Right renal pelvis (tissue), 4 donors: ENCODE measurements at regions not wholly inside any gene's neighbourhood (a gene's known extent, or its start where the extent isn't known, plus 50 kb on each side); places are given as distances from the start of the nearest gene placed in this dataset.

Experiments
- DNase-seq, 4 donors: peaks; one replicate each; pipeline ENCODE4 v3.0.0-alpha.2; 2013; ENCODE audit warnings: low read depth in 4 of 4, low spot score in 3 of 4, missing footprints in 1 of 4

GRCh38 chr1:56169856-56170255 is 409.5 kb downstream of the PLPP3 start:
- DNase-seq: no peak

GRCh38 chr1:56168176-56168575 is 411.2 kb downstream of the PLPP3 start:
- DNase-seq: no peak

- DNase-seq: no peak
Observed at GRCh38 chr1:56167596-56167995, 411.8 kb downstream of the PLPP3 start.

GRCh38 chr1:56160773-56161315 is 418.5 kb downstream of the PLPP3 start:
- no peak for DNase-seq

GRCh38 chr1:56156971-56157876 is 422.1 kb downstream of the PLPP3 start:
- no peak for DNase-seq

GRCh38 chr1:56153276-56153675 is 426.1 kb downstream of the PLPP3 start:
- no peak for DNase-seq

- DNase-seq: no peak
Observed at GRCh38 chr1:56152635-56153034, 426.7 kb downstream of the PLPP3 start.

- DNase-seq: no peak
Observed at GRCh38 chr1:56151402-56151801, 428.0 kb downstream of the PLPP3 start.

- DNase-seq: no peak
Observed at GRCh38 chr1:56150441-56151215, 428.7 kb downstream of the PLPP3 start.

GRCh38 chr1:56149761-56150160 is 429.6 kb downstream of the PLPP3 start:
- no peak for DNase-seq

GRCh38 chr1:56148326-56149193 is 430.8 kb downstream of the PLPP3 start:
- no peak for DNase-seq

GRCh38 chr1:56147459-56147858 is 431.9 kb downstream of the PLPP3 start:
- no peak for DNase-seq

GRCh38 chr1:56147034-56147433 is 432.3 kb downstream of the PLPP3 start:
- DNase-seq: no peak

- no peak for DNase-seq
Observed at GRCh38 chr1:56146449-56146848, 432.9 kb downstream of the PLPP3 start.

- no peak for DNase-seq
Observed at GRCh38 chr1:56145581-56145980, 433.8 kb downstream of the PLPP3 start.

- no peak for DNase-seq
Observed at GRCh38 chr1:56142301-56142700, 437.1 kb downstream of the PLPP3 start.

GRCh38 chr1:56139836-56140235 is 439.5 kb downstream of the PLPP3 start:
- no peak for DNase-seq

GRCh38 chr1:56137521-56138505 is 441.6 kb downstream of the PLPP3 start:
- no peak for DNase-seq

GRCh38 chr1:56137090-56137489 is 442.3 kb downstream of the PLPP3 start:
- DNase-seq: no peak

GRCh38 chr1:56135864-56136147 is 443.6 kb downstream of the PLPP3 start:
- DNase-seq: no peak
